H9 (cell line): ENCODE measurements at regions not wholly inside any gene's neighbourhood (a gene's known extent, or its start where the extent isn't known, plus 50 kb on each side); places are given as distances from the start of the nearest gene placed in this dataset.
"Not testable (repeated sequence)": the region's sequence is repeated elsewhere in the genome, so short reads cannot be mapped to it uniquely, and the experiment has no call there.

ENCODE experiments used
- DNase-seq: peaks from one replicate; pipeline ENCODE4 v3.0.0-alpha.2; 2017
- H2AFZ ChIP-seq: one replicate; pipeline ENCODE4 v1.6.1; 2013; ENCODE audit warnings: mild to moderate bottlenecking, low read length, control low read depth, moderate library complexity
- H2AK5ac ChIP-seq: 2 replicates; pipeline ENCODE4 v1.6.1; 2013; ENCODE audit warnings: low read length, control low read depth, mixed read lengths; ENCODE audit not compliant: insufficient read length
- H2BK120ac ChIP-seq: one replicate; pipeline ENCODE4 v1.6.1; 2013; ENCODE audit warnings: low read depth, mild to moderate bottlenecking, low read length, control low read depth, inconsistent platforms; ENCODE audit not compliant: poor library complexity, severe bottlenecking
- H2BK12ac ChIP-seq: 2 replicates; pipeline ENCODE4 v1.6.1; 2013; ENCODE audit warnings: low read length, control low read depth, mixed read lengths, low read depth; ENCODE audit not compliant: insufficient read length
- H2BK15ac ChIP-seq: 2 replicates; pipeline ENCODE4 v1.6.1; 2013; ENCODE audit warnings: low read depth, low read length, control low read depth
- H2BK20ac ChIP-seq: one replicate; pipeline ENCODE4 v1.6.1; 2013; ENCODE audit warnings: low read depth, mild to moderate bottlenecking, low read length, control low read depth, inconsistent platforms; ENCODE audit not compliant: poor library complexity, severe bottlenecking
- H2BK5ac ChIP-seq: 2 replicates; pipeline ENCODE4 v1.6.1; 2013; ENCODE audit warnings: low read length, control low read depth, mixed read lengths; ENCODE audit not compliant: insufficient read length
- H3K14ac ChIP-seq: 2 replicates; pipeline ENCODE4 v1.6.1; 2013; ENCODE audit warnings: low read length, control low read depth; ENCODE audit not compliant: insufficient read depth
- H3K18ac ChIP-seq: 2 replicates; pipeline ENCODE4 v1.6.1; 2013; ENCODE audit warnings: low read depth, mild to moderate bottlenecking, mixed read lengths, low read length, control low read depth; ENCODE audit not compliant: insufficient read length
- H3K23ac ChIP-seq: 2 replicates; pipeline ENCODE4 v1.6.1; 2013; ENCODE audit warnings: low read length, control low read depth, mixed read lengths, low read depth; ENCODE audit not compliant: insufficient read length
- H3K23me2 ChIP-seq: 2 replicates; pipeline ENCODE4 v1.6.1; 2013; ENCODE audit warnings: low read depth, mild to moderate bottlenecking, mixed read lengths, low read length, control low read depth; ENCODE audit not compliant: insufficient read length, poor library complexity, severe bottlenecking
- H3K27ac ChIP-seq: 2 replicates; pipeline ENCODE4 v1.5.1; 2013; ENCODE audit warnings: low read length, control low read depth, mixed read lengths, low read depth; ENCODE audit not compliant: insufficient read length
- H3K27me3 ChIP-seq: 2 replicates; pipeline ENCODE4 v1.6.1; 2013; ENCODE audit warnings: low read length, control low read depth, inconsistent platforms; ENCODE audit not compliant: insufficient read depth
- H3K4ac ChIP-seq: 2 replicates; pipeline ENCODE4 v1.6.1; 2013; ENCODE audit warnings: low read depth, mild to moderate bottlenecking, control low read depth, inconsistent platforms, low read length, moderate library complexity
- H3K4me1 ChIP-seq: 2 replicates; pipeline ENCODE4 v1.6.1; 2013; ENCODE audit warnings: low read length, control low read depth, inconsistent platforms; ENCODE audit not compliant: insufficient read depth
- H3K4me2 ChIP-seq: 2 replicates; pipeline ENCODE4 v1.6.1; 2013; ENCODE audit warnings: low read length, control low read depth, mixed read lengths; ENCODE audit not compliant: insufficient read length, insufficient read depth
- H3K56ac ChIP-seq: 2 replicates; pipeline ENCODE4 v1.6.1; 2013; ENCODE audit warnings: low read depth, mild to moderate bottlenecking, mixed read lengths, low read length, control low read depth; ENCODE audit not compliant: insufficient read length
- H3K79me1 ChIP-seq: 2 replicates; pipeline ENCODE4 v1.6.1; 2013; ENCODE audit warnings: low read depth, mild to moderate bottlenecking, moderate library complexity, low read length, control low read depth, inconsistent platforms; ENCODE audit not compliant: insufficient read depth, poor library complexity, severe bottlenecking
- H3K79me2 ChIP-seq: 2 replicates; pipeline ENCODE4 v1.6.1; 2013; ENCODE audit warnings: low read length, control low read depth, inconsistent platforms; ENCODE audit not compliant: insufficient read depth
- H3K9ac ChIP-seq: 2 replicates; pipeline ENCODE4 v1.6.1; 2013; ENCODE audit warnings: low read length, control low read depth, mixed read lengths; ENCODE audit not compliant: insufficient read length; ENCODE audit errors: extremely low read depth
- H3K9me3 ChIP-seq: one replicate; pipeline ENCODE4 v1.6.1; 2013; ENCODE audit warnings: low read depth, low read length, inconsistent platforms; ENCODE audit not compliant: control insufficient read depth
- H3T11ph ChIP-seq: one replicate; pipeline ENCODE4 v1.6.1; 2013; ENCODE audit warnings: mild to moderate bottlenecking, low read length, control low read depth, inconsistent platforms
- H4K20me1 ChIP-seq: one replicate; pipeline ENCODE4 v1.6.1; 2013; ENCODE audit not compliant: control insufficient read depth, insufficient read length, insufficient read depth
- H4K5ac ChIP-seq: 2 replicates; pipeline ENCODE4 v1.6.1; 2013; ENCODE audit warnings: low read depth, mild to moderate bottlenecking, mixed read lengths, low read length, control low read depth; ENCODE audit not compliant: insufficient read length
- H4K8ac ChIP-seq: replicated peaks from 2 replicates; pipeline ENCODE4 v1.6.1; 2013; ENCODE audit warnings: low read length, control low read depth, mixed read lengths, low read depth; ENCODE audit not compliant: insufficient read length
- H4K91ac ChIP-seq: 2 replicates; pipeline ENCODE4 v1.6.1; 2013; ENCODE audit warnings: low read depth, mild to moderate bottlenecking, moderate library complexity, mixed read lengths, low read length, control low read depth; ENCODE audit not compliant: insufficient read length
- H3K27ac Mint-ChIP-seq, 3 experiments: 2 replicates in 2 of 3; 3 replicates in 1 of 3; pipeline ENCODE4 v1.8.0; 2020 to 2021; ENCODE audit warnings: mixed read lengths in 3 of 3, mild to moderate bottlenecking in 1 of 3, moderate library complexity in 1 of 3
- H3K27me3 Mint-ChIP-seq: 2 replicates; pipeline ENCODE4 v1.8.0; 2021; ENCODE audit warnings: low read depth, mild to moderate bottlenecking, moderate library complexity, mixed read lengths
- H3K36me3 Mint-ChIP-seq, 3 experiments: 2 replicates in 2 of 3; 3 replicates in 1 of 3; pipeline ENCODE4 v1.8.0; 2020 to 2021; ENCODE audit warnings: low read depth in 3 of 3, mixed read lengths in 3 of 3; ENCODE audit not compliant: insufficient read depth in 1 of 3
- H3K4me1 Mint-ChIP-seq, 2 experiments: 2 replicates each; pipeline ENCODE4 v1.8.0; 2020; ENCODE audit warnings: mixed read lengths in 2 of 2
- H3K4me3 Mint-ChIP-seq, 2 experiments: 2 replicates in 1 of 2; 3 replicates in 1 of 2; pipeline ENCODE4 v1.8.0; 2020 to 2021; ENCODE audit warnings: mild to moderate bottlenecking in 2 of 2, mixed read lengths in 2 of 2, moderate library complexity in 1 of 2
- H3K9me3 Mint-ChIP-seq, 2 experiments: 2 replicates in 1 of 2; 3 replicates in 1 of 2; pipeline ENCODE4 v1.8.0; 2020; ENCODE audit warnings: mild to moderate bottlenecking in 2 of 2, mixed read lengths in 2 of 2, moderate library complexity in 1 of 2
- WGBS: extraction: QIAGEN DNeasy Blood & Tissue Kit; methylation state at CpG from one replicate; pipeline ENCODE4 v1.1.7; 2013; ENCODE audit warnings: missing lambda C conversion rate, low lambda C conversion rate, mixed read lengths; ENCODE audit not compliant: insufficient read length; ENCODE audit errors: extremely low coverage; 5-methylcytosine and 5-hydroxymethylcytosine counted together

DNA sequence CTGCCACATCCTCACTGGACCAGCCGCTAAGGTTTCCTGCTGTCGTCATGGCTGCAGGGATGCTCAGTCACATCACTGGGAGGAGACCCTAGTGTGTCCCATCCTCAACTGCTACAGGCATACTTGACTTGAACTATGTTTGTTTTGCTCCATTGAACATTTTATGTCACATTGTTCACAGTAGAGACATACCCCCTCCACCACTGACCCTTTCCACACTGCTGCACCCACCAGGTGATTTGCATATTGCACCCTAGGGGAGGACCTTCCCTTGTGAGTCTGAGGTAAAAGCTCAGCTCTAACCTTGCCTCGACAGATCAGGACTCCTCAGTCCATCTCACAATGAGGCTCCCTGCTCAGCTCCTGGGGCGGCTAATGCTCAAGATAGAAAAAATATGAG lies 213.8 kb downstream of the ANKRD36B start:
- H2BK20ac ChIP-seq, H3K18ac ChIP-seq, H3K14ac ChIP-seq, H3K79me1 ChIP-seq, H2AFZ ChIP-seq, H3K23ac ChIP-seq, H3K9me3 Mint-ChIP-seq, H3K4me1 ChIP-seq, H2BK5ac ChIP-seq, H3K4me1 Mint-ChIP-seq, H4K8ac ChIP-seq, H4K20me1 ChIP-seq, H3T11ph ChIP-seq, H3K36me3 Mint-ChIP-seq, H3K4me3 Mint-ChIP-seq, H3K27ac Mint-ChIP-seq, H3K27ac ChIP-seq, H4K5ac ChIP-seq, H3K27me3 Mint-ChIP-seq, H3K56ac ChIP-seq, H2AK5ac ChIP-seq, H2BK120ac ChIP-seq, H2BK15ac ChIP-seq, DNase-seq, H3K27me3 ChIP-seq, H3K4me2 ChIP-seq, H3K79me2 ChIP-seq, H2BK12ac ChIP-seq, H3K9ac ChIP-seq, H3K23me2 ChIP-seq, H4K91ac ChIP-seq, H3K9me3 ChIP-seq, H3K4ac ChIP-seq: not testable (repeated sequence)
- WGBS: no CpG with 5 or more reads among the region's 4 CpGs

DNA sequence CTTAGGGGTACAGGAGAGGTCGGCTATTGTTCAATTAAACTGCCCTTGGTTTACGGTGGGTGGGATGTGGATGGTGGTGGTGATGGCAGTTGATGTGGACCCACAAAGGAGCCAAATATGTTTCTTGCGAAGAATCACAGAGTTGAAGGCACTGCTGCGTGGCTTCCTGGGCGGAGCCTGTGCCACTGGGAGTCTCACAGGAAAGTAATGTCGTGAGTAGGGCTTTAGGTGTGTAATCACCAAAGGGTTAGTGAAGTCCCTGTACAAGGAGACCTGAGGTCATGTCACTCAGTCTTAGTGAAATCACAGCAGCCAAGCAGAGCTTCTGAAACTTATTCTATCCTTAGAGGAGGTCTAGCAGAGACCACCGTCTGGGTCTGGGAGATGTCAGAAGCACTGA lies 215.3 kb downstream of the ANKRD36B start:
- not testable (repeated sequence) for H3K14ac ChIP-seq, H2BK120ac ChIP-seq, H3K4me2 ChIP-seq, H3K79me2 ChIP-seq, DNase-seq, H3T11ph ChIP-seq, H3K27me3 ChIP-seq, H3K4ac ChIP-seq, H2BK5ac ChIP-seq, H4K91ac ChIP-seq, H3K9ac ChIP-seq, H3K9me3 Mint-ChIP-seq, H3K27me3 Mint-ChIP-seq, H3K27ac ChIP-seq, H3K18ac ChIP-seq, H3K56ac ChIP-seq, H3K27ac Mint-ChIP-seq, H4K8ac ChIP-seq, H3K23ac ChIP-seq, H3K36me3 Mint-ChIP-seq, H3K4me1 ChIP-seq, H2BK20ac ChIP-seq, H3K4me3 Mint-ChIP-seq, H3K4me1 Mint-ChIP-seq, H3K23me2 ChIP-seq, H4K20me1 ChIP-seq, H3K79me1 ChIP-seq, H3K9me3 ChIP-seq, H2BK15ac ChIP-seq, H2AK5ac ChIP-seq, H4K5ac ChIP-seq, H2BK12ac ChIP-seq, H2AFZ ChIP-seq
- WGBS: no CpG with 5 or more reads among the region's 7 CpGs

DNA sequence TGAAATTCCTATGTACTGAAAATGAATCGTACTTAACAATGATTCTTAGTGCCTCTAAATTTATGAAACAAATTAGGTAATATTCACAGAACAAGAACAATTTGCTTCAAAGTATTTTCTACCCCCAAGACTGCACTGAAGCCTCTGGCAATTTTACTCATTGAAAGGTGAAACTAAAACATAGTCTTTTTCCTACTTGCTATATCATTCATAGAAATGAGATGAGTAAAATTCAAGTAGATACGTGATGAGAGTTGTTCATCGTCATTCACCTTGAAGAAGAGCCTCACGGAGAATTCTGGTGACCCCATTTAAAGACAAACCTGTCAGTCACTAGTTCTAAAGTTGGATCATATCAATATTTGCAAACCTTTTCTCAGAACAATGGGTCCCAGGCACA lies 226.5 kb downstream of the ANKRD36B start:
- not testable (repeated sequence) for H3K9me3 ChIP-seq, H4K5ac ChIP-seq, H3K79me1 ChIP-seq, H4K91ac ChIP-seq, H3K18ac ChIP-seq, H3K27me3 ChIP-seq, H2BK15ac ChIP-seq, H3K4me1 ChIP-seq, H3K36me3 Mint-ChIP-seq, H4K8ac ChIP-seq, H3K14ac ChIP-seq, DNase-seq, H3K4ac ChIP-seq, H3K4me2 ChIP-seq, H3K56ac ChIP-seq, H2BK12ac ChIP-seq, H3K23ac ChIP-seq, H3K4me3 Mint-ChIP-seq, H2BK20ac ChIP-seq, H3K4me1 Mint-ChIP-seq, H3K23me2 ChIP-seq, H2BK120ac ChIP-seq, H3K27ac ChIP-seq, H2AFZ ChIP-seq, H3K27me3 Mint-ChIP-seq, H3K9ac ChIP-seq, H2BK5ac ChIP-seq, H4K20me1 ChIP-seq, H3K27ac Mint-ChIP-seq, H3T11ph ChIP-seq, H3K9me3 Mint-ChIP-seq, H3K79me2 ChIP-seq, H2AK5ac ChIP-seq
- WGBS: no CpG with 5 or more reads among the region's 4 CpGs
